IPS-20b (cell line): ENCODE measurements at regions not wholly inside any gene's neighbourhood (a gene's known extent, or its start where the extent isn't known, plus 50 kb on each side); places are given as distances from the start of the nearest gene placed in this dataset.
"Not testable (repeated sequence)": the region's sequence is repeated elsewhere in the genome, so short reads cannot be mapped to it uniquely, and the experiment has no call there.

Experiments used
- H3K27ac ChIP-seq: one replicate; pipeline ENCODE4 v1.5.1; 2013; ENCODE audit warnings: low read length
- H3K27me3 ChIP-seq: 2 replicates; pipeline ENCODE4 v1.6.1; 2013; ENCODE audit warnings: mild to moderate bottlenecking, low read length, inconsistent platforms; ENCODE audit not compliant: insufficient read depth
- H3K36me3 ChIP-seq: 2 replicates; pipeline ENCODE4 v1.6.1; 2013; ENCODE audit warnings: low read depth, mild to moderate bottlenecking, inconsistent platforms, low read length, moderate library complexity; ENCODE audit not compliant: insufficient read depth
- H3K4me1 ChIP-seq: 2 replicates; pipeline ENCODE4 v1.6.1; 2013; ENCODE audit warnings: mild to moderate bottlenecking, control low read depth, inconsistent platforms, low read length, moderate library complexity; ENCODE audit not compliant: insufficient read depth
- H3K4me3 ChIP-seq: 2 replicates; pipeline ENCODE4 v1.5.1; 2013; ENCODE audit warnings: mild to moderate bottlenecking, low read length, inconsistent platforms
- H3K9ac ChIP-seq: 2 replicates; pipeline ENCODE4 v1.6.1; 2013; ENCODE audit warnings: low read depth, mild to moderate bottlenecking, inconsistent platforms, low read length, moderate library complexity
- H3K9me3 ChIP-seq: 2 replicates; pipeline ENCODE4 v1.6.1; 2013; ENCODE audit warnings: mild to moderate bottlenecking, low read depth, low read length, inconsistent platforms; ENCODE audit not compliant: insufficient read depth

GRCh38 chr15:21357056-21357455 lies 83.2 kb downstream of the POTEB3 start:
- not testable (repeated sequence) for H3K27me3 ChIP-seq, H3K9ac ChIP-seq, H3K4me1 ChIP-seq, H3K36me3 ChIP-seq, H3K9me3 ChIP-seq, H3K27ac ChIP-seq, H3K4me3 ChIP-seq

- H3K9ac ChIP-seq, H3K27me3 ChIP-seq, H3K4me1 ChIP-seq: not testable (repeated sequence)
These were observed 84.4 kb downstream of the POTEB3 start for GRCh38 chr15:21355944-21356343.

DNA sequence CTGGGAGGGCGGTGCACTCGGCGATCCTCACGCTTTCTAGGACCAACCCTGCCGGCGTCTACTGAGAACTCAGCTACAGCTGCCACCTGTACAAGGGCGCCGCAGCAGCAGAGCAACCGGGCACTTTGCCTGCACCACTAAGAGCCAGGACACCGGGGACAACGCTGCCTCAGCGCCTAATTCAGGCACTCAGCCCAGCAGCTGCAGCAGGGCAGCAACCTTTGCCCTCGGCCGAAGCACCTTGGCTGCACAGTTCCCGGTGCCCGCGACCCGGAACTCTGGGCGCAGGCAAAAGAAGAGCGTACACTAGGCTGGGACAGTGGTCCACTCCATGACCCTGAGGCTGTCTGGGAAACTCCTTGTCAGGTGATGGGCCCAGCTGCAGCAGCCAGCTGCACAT lies 85.7 kb downstream of the POTEB3 start:
- not testable (repeated sequence) for H3K4me3 ChIP-seq, H3K27ac ChIP-seq, H3K36me3 ChIP-seq, H3K9ac ChIP-seq, H3K27me3 ChIP-seq, H3K9me3 ChIP-seq, H3K4me1 ChIP-seq

More at GRCh38 chr15:21355944-21356343, 84.4 kb downstream of the POTEB3 start:
- H3K4me3 ChIP-seq, H3K27ac ChIP-seq, H3K36me3 ChIP-seq, H3K9me3 ChIP-seq: not testable (repeated sequence)

DNA sequence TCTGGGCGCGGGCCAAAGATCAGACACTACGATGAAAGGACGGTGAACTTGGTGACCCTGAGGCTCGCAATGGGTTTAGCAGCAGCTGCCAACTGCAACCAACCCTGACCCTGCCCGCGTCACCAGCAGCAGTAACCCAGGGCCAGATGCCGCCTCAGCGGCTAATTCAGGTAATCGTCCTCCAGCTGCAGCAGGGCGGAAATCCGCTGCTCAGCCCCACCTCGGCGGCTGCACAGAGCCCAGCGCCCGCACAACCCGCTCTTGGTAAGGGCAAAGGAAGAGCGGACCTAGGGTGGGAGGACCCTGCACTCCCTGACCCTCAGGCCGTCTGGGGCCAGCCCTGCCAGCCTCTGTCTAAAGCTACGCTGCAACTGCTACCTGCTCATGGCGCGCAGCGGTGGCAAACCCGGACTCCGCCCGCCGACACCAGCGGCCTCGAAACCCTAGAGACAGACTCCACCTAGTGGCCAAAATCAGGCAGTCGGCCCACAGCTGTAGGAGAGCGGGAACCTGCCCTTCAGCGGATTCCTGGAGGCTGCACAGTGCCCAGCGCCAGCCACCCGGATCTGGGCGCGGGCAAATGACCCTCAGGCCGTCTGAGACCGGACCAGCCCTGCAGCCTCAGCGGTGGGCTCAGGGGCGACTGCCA lies 87.5 kb downstream of the POTEB3 start:
- not testable (repeated sequence) for H3K9ac ChIP-seq, H3K4me1 ChIP-seq, H3K27ac ChIP-seq, H3K27me3 ChIP-seq, H3K9me3 ChIP-seq, H3K36me3 ChIP-seq, H3K4me3 ChIP-seq

DNA sequence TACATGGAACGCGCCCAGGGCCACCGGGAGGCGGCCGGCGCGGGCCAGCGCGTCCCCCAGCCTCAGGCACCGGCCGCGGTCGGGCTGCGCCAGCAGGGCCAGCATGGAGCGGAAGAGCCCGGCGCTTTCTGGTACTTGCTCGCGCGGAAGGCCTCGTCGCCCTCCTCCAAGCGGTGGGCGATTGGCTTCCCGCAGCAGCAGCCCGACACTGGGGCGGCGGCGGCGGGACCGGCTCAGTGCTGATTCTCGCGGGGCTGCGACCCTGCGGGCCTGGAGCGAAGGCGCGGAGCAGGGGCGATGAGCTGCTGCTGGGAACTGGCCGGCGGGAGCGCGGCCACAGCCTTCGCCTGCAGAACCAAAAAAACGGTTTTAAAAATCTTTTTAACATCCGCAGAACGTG lies 95.3 kb downstream of the POTEB3 start:
- not testable (repeated sequence) for H3K9me3 ChIP-seq, H3K4me1 ChIP-seq, H3K27ac ChIP-seq, H3K27me3 ChIP-seq, H3K9ac ChIP-seq, H3K4me3 ChIP-seq, H3K36me3 ChIP-seq

- not testable (repeated sequence) for H3K27me3 ChIP-seq, H3K36me3 ChIP-seq, H3K27ac ChIP-seq, H3K9ac ChIP-seq, H3K4me1 ChIP-seq, H3K4me3 ChIP-seq, H3K9me3 ChIP-seq
These were observed 95.8 kb downstream of the POTEB3 start for GRCh38 chr15:21344500-21344899.

- H3K9me3 ChIP-seq, H3K27me3 ChIP-seq, H3K4me3 ChIP-seq, H3K4me1 ChIP-seq, H3K27ac ChIP-seq, H3K36me3 ChIP-seq, H3K9ac ChIP-seq: not testable (repeated sequence)
These were observed 103.3 kb downstream of the POTEB3 start for GRCh38 chr15:21337028-21337427.

DNA sequence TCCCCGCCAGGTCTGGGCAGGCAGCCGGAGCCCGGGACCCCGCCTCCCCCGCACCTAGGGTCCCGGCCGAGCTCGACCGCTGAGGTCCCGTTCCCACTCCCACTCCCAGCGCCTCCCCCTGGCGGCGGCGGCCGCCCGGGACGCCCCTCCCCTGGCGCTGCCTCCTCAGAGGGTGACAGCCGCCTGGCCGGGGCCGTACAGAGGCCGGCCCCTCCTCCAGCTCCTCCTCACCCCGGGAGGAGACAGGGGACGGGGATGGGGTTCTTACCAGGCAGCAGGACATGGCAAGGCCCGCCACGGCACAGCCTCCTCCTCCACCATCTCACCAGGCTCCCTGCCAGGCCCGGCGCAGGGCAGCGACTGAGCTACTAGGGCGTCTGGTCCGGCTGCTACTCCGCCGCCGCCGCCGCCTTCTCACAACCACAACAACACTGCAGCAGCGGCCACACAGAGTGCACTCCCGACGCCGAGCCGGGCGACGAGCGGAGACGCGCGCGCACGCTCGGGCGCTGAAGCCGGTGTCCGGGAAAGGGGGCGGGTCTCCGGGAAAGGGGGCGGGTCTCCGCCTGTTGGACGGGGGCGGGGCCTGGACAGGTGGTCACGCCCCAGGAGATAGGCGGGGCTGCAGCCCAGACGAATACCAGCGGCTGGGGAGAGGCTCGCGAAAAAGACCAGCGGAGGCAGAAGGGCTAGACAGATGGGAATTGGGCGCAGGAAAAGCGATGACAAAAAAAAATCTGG lies 115.4 kb downstream of the POTEB3 start:
- not testable (repeated sequence) for H3K4me3 ChIP-seq

GRCh38 chr15:21284353-21284752 lies 155.9 kb downstream of the POTEB3 start:
- H3K36me3 ChIP-seq, H3K9ac ChIP-seq, H3K27ac ChIP-seq, H3K4me3 ChIP-seq, H3K9me3 ChIP-seq, H3K4me1 ChIP-seq, H3K27me3 ChIP-seq: not testable (repeated sequence)

More for the DNA sequence above, 115.4 kb downstream of the POTEB3 start:
- not testable (repeated sequence) for H3K9ac ChIP-seq, H3K36me3 ChIP-seq, H3K4me1 ChIP-seq, H3K27ac ChIP-seq, H3K9me3 ChIP-seq, H3K27me3 ChIP-seq

DNA sequence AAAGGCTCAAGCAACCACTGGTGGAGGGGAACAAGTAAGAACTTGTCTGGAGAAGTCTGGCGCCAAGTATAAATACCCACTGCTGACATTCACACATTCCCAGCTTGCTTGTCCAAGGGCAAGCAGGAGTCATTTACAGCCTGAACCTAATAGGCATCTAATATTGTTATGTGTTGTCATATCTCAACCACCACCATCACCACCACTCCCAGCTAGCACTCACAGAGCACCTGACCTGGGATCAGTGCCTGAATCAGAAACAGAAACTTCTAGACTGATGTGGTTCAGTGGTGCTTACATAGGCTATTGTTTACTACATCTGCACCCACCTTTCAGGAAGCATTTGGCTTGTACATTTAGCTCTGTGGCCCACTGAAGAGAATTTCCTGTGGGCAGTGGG lies 157.1 kb downstream of the POTEB3 start:
- not testable (repeated sequence) for H3K4me1 ChIP-seq, H3K9ac ChIP-seq, H3K27ac ChIP-seq, H3K4me3 ChIP-seq, H3K36me3 ChIP-seq, H3K27me3 ChIP-seq, H3K9me3 ChIP-seq

DNA sequence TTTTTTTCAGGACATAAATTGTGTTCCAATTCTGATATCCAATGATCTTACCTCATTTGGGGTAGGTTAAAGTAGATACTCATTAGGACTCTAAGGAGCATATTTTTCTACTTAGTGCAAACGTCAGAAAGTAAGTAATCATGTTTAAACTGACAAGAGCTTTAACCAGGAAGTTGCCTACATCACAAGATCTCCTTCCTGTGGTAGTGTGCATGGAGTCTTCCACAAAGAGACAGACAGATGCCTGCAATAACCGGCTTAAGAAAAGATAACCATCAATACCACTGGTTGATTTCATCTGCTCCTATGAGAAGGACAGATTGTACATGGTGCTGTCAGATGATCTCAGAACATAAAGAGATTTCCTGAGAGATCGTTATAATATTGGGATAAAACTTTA lies 160.0 kb downstream of the POTEB3 start:
- not testable (repeated sequence) for H3K27ac ChIP-seq, H3K9me3 ChIP-seq, H3K4me1 ChIP-seq, H3K36me3 ChIP-seq, H3K4me3 ChIP-seq, H3K27me3 ChIP-seq, H3K9ac ChIP-seq

DNA sequence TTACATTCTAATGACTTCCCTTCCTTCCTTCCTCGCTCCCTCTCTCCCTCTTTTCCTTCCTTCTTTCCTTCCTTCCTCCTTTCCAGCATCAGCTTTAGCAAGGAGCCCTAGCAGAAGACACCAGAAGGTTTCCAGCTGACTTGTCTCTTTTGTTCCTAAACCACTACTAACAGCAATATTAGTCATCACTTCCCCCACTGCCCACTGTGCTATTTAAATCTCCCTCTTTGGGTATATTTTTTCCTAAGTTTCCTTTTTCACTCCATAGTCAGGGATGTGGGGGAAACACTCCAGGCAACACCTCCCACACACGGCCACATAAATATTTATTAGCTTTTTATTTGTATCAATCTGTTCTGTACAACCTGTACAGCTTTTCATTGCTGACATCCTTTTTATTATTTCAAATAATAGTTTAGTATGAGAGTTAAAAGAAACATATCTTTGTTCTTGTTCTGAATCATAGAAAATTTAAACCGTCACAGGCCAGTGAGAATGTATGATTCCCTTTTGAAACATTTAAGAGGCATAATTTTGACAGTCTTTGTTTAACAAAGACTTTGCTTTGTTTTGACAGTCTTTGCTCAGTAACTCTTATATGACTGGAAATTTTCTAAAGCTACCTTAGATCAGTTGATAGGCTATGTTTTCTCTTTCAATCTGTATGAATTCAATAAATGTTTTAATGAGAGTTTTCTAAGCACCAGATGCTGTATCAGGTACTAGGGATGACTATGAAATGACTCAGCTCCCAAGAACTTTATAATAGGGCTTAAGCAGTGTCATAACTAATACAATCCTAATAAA lies 167.9 kb downstream of the POTEB3 start:
- not testable (repeated sequence) for H3K27me3 ChIP-seq, H3K27ac ChIP-seq, H3K4me3 ChIP-seq, H3K9ac ChIP-seq, H3K36me3 ChIP-seq, H3K4me1 ChIP-seq
- H3K9me3 ChIP-seq = peaks cover 30% of the 10 kb centered on the region
